GM12865 (cell line): ENCODE measurements at regions not wholly inside any gene's neighbourhood (a gene's known extent, or its start where the extent isn't known, plus 50 kb on each side); places are given as distances from the start of the nearest gene placed in this dataset.
A peak's percentile ranks its signal among the peaks of the same experiment; 100 is the strongest.

ENCODE experiments used
- DNase-seq: peaks from one replicate; pipeline ENCODE4 v3.0.0; 2010; ENCODE audit warnings: low read depth
- H3K4me3 ChIP-seq: 2 replicates; pipeline ENCODE4 v1.5.1; 2011; ENCODE audit warnings: mild to moderate bottlenecking, low read depth, low read length, control low read depth
- TF ChIP-seq, protein P1 (sequence below): IDR thresholded peaks from 2 replicates; pipeline ENCODE4 v1.5.1; 2011; ENCODE audit warnings: low read length, control low read depth, low read depth, inconsistent platforms; ENCODE audit not compliant: insufficient read depth; ENCODE audit errors: missing control alignments

DNA sequence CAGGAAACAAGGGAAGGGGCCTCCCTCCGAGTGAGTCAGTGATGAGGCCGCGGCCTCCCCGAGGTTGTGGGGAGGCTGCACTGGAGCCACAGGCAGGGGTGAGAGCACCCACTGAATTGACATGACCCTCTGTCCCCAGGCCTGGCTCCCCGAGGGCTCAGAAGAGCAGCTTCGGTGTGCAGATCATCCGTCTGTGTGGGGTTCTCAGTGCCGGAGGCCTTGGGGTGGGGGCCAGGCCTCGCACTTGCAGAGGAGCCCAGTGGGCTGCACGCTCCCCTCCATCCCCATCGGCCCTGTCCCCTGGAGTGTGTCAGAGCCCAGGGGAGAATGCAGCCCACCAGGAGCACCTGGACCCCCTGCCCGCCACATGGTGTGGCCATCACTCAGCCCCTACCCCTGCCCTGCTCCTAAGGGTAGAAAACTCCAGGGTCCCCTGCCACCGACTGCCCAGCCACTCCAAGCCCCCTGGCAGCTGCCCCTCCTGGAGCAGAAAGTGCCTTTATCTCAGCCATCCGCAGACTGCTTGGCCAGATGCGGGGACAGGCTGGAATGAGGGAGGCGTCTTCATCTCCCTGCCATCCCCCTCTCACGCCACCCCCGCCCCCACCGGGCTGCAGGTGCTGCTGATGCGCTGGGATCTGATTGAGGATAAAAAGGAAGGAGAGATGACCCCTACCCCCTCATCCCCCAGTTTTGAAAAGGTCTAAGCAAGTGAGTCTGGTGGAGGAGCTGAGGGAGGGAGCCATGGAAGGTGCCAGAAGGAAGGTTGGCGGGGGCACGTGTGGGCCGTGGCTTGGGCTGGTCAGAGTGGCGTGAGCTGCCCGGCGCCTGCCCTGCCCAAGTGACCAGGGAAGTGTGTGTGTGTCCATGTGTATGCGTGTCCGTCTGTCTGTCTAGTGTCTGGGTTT is 358.3 kb downstream of the SEC14L1 start:
- no peak overlapping the region for H3K4me3 ChIP-seq
- TF ChIP-seq, protein P1, sequence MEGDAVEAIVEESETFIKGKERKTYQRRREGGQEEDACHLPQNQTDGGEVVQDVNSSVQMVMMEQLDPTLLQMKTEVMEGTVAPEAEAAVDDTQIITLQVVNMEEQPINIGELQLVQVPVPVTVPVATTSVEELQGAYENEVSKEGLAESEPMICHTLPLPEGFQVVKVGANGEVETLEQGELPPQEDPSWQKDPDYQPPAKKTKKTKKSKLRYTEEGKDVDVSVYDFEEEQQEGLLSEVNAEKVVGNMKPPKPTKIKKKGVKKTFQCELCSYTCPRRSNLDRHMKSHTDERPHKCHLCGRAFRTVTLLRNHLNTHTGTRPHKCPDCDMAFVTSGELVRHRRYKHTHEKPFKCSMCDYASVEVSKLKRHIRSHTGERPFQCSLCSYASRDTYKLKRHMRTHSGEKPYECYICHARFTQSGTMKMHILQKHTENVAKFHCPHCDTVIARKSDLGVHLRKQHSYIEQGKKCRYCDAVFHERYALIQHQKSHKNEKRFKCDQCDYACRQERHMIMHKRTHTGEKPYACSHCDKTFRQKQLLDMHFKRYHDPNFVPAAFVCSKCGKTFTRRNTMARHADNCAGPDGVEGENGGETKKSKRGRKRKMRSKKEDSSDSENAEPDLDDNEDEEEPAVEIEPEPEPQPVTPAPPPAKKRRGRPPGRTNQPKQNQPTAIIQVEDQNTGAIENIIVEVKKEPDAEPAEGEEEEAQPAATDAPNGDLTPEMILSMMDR, result no peak
- DNase-seq, result no peak

DNA sequence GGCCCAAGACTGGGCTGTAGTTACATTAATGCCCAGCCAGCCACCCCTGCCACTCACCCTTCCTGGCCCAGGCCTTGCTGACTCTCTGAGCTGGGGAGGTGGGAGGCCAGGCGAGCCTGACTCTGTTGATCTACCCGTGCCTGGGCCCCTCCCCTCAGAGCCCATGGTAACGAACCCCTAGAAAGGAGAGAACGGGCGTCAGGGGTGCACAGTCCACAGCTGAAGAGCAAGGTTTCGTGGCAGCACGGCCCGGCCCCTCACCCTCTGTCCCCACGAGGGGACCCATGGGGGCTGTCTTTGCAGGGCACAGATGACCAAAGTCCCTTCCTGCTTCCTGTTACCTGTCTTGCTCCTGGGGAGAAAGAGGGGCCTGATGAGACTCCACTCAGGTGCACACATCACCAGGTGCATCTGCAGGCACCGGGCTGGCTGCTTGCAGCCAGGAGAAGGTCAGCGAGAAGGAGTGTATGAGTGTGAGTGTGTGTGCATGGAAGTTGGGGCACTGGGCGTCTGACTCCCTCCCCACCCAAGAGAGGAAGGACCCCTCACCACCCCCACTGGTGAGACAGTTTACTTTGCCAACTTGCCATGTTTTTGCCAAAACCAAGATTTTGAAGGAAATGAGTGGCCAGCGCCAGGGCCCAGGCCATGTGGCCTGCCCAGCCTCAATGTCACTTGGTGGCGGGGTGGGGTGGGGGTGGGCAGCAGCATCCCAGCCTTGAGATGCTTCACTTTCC is 359.1 kb downstream of the SEC14L1 start:
- TF ChIP-seq, protein P1, result no peak
- DNase-seq, result no peak

DNA sequence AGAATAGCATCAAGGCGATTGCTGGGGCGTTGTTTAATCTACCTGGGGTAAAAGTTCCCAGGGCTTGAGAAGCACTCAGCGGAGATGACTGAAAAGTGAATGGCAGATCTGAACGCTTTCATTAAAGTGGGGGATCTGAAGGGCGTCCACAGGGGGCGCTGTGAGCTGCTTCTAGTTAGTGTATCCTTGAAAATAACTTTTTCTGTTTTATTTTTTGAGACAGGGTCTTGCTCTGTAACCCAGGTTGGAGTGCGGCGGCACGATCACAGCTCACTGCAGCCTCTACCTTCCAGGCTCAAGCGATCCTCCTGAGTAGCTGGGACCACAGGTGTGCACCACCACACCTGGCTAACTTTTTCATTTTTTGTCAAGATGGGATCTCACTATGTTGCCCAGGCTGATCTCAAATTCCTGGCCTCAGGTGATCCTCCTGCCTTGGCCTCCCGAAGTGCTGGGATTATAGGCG is 360.4 kb downstream of the SEC14L1 start:
- peak; percentile 41 for DNase-seq
- TF ChIP-seq, protein P1, result peak; percentile 47
- no peak overlapping the region for H3K4me3 ChIP-seq

More for the DNA sequence above, 359.1 kb downstream of the SEC14L1 start:
- no peak overlapping the region for H3K4me3 ChIP-seq

DNA sequence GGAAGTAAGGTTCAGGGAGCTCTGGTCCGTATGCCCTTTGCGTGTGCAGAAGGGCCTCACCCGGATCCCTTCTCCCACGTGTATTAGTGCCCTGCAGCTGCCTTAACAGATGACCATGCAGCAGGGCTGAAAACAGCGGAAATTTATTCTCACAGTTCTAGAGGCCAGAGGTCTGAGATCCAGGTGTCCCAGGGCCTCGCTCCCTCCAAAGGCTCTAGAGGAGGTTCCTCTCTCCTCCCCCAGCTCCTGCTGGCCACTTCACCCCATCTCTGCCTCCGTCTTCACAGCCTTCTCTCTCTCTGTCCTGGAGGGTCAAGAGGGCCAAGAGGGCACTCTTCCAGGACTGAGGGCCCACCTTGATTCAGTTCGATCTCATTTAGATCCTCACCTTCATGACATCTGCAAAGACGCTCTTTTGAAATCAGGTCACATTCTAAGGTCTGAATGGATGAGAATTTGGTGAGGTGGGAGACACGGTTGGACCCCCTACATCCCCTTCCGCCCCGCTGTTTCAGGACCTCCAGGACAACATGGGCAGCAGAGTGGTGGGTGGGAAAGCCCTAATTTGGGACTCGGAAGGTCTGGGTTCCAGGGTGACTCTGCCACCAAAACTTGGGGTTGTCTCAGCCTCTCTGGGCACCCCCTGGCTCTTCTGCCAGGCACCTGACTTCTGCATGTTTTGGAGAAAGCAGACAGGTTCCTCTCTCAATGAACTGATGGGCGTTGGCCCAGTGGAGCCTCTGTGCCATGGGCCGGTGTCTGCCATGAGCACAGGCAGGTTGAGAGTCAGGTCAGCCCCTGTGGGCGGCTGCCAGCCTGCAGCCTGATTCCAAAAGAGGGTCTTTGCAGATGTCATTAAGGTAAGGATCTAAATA is 361.2 kb downstream of the SEC14L1 start:
- TF ChIP-seq, protein P1, result no peak
- no peak overlapping the region for H3K4me3 ChIP-seq
- no peak for DNase-seq

DNA sequence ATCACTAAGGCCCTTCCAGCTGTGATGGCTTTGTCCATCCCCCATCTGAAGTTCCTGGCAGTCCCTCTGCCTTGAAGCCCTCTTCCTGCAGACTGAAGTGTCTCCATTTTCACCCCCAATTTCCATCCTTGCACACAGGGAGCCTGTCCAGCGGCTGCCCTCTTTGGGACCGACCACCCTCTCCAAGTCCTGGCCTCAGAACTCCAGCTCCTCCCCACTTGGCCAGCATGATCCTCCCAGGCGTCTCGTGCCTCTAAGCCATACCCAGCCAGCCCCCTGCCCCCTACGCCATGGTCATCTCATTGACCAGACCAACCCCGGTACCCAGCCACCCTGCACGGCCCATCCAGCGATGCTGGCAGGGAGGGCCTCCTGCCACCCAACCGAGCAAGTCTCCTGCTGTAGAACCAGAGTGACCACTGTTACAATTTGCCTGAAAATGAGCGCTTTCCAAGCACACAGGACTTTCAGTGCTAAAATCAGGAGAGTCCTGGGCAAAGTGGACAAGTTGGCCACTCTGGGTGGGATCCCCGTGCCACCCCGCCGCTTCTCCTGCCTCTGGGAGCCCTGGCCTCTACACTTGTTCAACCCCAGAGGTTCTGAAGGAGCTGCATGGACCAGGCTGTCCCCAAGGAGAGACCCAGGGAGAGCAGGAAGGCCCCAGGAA is 362.0 kb downstream of the SEC14L1 start:
- DNase-seq, result no peak
- H3K4me3 ChIP-seq, result no peak overlapping the region
- TF ChIP-seq, protein P1, result no peak

DNA sequence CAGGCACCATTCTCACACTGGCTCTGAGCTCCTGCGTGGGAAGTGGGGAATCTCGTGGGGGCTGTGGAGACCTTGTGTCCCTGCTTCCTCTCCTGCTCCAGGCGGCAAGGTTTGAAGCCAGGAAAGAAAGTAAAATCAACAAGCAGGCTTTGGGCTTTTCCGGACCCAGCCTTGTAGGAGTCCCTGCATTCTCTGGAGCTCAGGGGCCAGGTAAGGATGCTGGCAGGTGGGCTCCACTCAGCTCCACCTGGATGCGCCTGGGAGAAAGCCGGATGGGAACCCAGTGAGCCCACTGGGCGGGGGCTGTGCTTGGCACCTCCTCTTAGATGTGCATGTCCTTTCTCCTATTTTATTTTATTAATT is 362.5 kb downstream of the SEC14L1 start:
- TF ChIP-seq, protein P1, result no peak
- H3K4me3 ChIP-seq, result no peak overlapping the region
- DNase-seq, result no peak
